GM12878 (cell line): ENCODE measurements at regions not wholly inside any gene's neighbourhood (a gene's known extent, or its start where the extent isn't known, plus 50 kb on each side); places are given as distances from the start of the nearest gene placed in this dataset.

Source experiments
- ATAC-seq: fragments of 200-7000 bp; cut with Tn5 transposase; 3 replicates; pipeline ENCODE4 v1.9.1; 2020; ENCODE audit warnings: mild to moderate bottlenecking, moderate library complexity
- BruUV-seq: library from RNA; stranded (reverse); fragments of 400-500 nt; replicated peaks from 2 replicates; lab custom pipeline; 2021; lab: Mats Ljungman, UMichigan
- CTCF ChIA-PET: fragments of 300-600 bp; sonication (Branson Sonifier 250); formaldehyde crosslinking; extraction: SDS; loops from one replicate; lab custom pipeline; 2021; ENCODE audit warnings: inconsistent platforms; lab: Yijun Ruan, JAX
- POLR2A ChIA-PET: fragments of 350-600 bp; formaldehyde crosslinking; extraction: SDS; loops from one replicate; lab custom pipeline; 2021; ENCODE audit warnings: inconsistent platforms; lab: Charles Lee
- RAD21 ChIA-PET: fragments of 300-600 bp; sonication (Branson Sonifier 250); formaldehyde crosslinking; loops from one replicate; lab custom pipeline; 2023; ENCODE audit warnings: antibody characterized with exemption; ENCODE audit not compliant: unreplicated experiment; lab: Charles Lee
- SMC1A ChIA-PET: fragments of 300-600 bp; sonication (Branson Sonifier 250); formaldehyde crosslinking; loops from one replicate; lab custom pipeline; 2023; ENCODE audit not compliant: unreplicated experiment, uncharacterized antibody; lab: Charles Lee
- DNase-seq: peaks from one replicate; pipeline ENCODE4 v3.0.0-alpha.2; 2011; ENCODE audit warnings: low read depth, low spot score
- FAIRE-seq: peaks from 3 replicates; lab custom pipeline; 2011; peaks lifted over from hg19 to GRCh38; lab: Jason Lieb, UNC
- H2AFZ ChIP-seq: 2 replicates; pipeline ENCODE4 v1.6.0; 2011; ENCODE audit warnings: low read depth, low read length, control low read depth; ENCODE audit not compliant: control insufficient read depth
- H3K27ac ChIP-seq: 2 replicates; pipeline ENCODE4 v1.5.1; 2011; ENCODE audit warnings: control low read depth; ENCODE audit not compliant: control insufficient read depth, insufficient read depth
- H3K27me3 ChIP-seq, 2 experiments: replicated peaks in 1 of 2; 2 replicates each; pipeline versions ENCODE4 v1.6.0 to v1.6.1; 2011; ENCODE audit warnings: low read length in 1 of 2; ENCODE audit not compliant: control insufficient read depth in 2 of 2, insufficient read depth in 2 of 2
- H3K36me3 ChIP-seq, 2 experiments: 2 replicates each; pipeline ENCODE4 v1.5.1; 2011; ENCODE audit warnings: low read length in 1 of 2; ENCODE audit not compliant: control insufficient read depth in 2 of 2, insufficient read depth in 2 of 2
- H3K4me1 ChIP-seq: 2 replicates; pipeline ENCODE4 v1.6.1; 2011; ENCODE audit warnings: mild to moderate bottlenecking, low read length, moderate library complexity, mixed read lengths; ENCODE audit not compliant: control insufficient read depth, insufficient read depth
- H3K4me2 ChIP-seq: 2 replicates; pipeline ENCODE4 v1.6.0; 2011; ENCODE audit warnings: control low read depth; ENCODE audit not compliant: control insufficient read depth, insufficient read depth
- H3K4me3 ChIP-seq: fragments of 200-600 bp; sonication (generic); 2 replicates; pipeline ENCODE4 v1.5.1; 2016
- H3K79me2 ChIP-seq: 2 replicates; pipeline ENCODE4 v1.6.0; 2011; ENCODE audit warnings: low read length; ENCODE audit not compliant: control insufficient read depth, insufficient read depth
- H3K9ac ChIP-seq: 2 replicates; pipeline ENCODE4 v1.8.0; 2011; ENCODE audit warnings: low read length, control low read depth, mixed read lengths; ENCODE audit not compliant: control insufficient read depth, insufficient read depth
- H3K9me3 ChIP-seq: replicated peaks from 3 replicates; pipeline ENCODE4 v1.5.1; 2011; ENCODE audit warnings: mild to moderate bottlenecking, low read length; ENCODE audit not compliant: control insufficient read depth, insufficient read depth
- H4K20me1 ChIP-seq: 2 replicates; pipeline ENCODE4 v1.6.0; 2011; ENCODE audit not compliant: control insufficient read depth, insufficient read depth
- ATF7 ChIP-seq: fragments of 450-650 bp; IDR thresholded peaks from 2 replicates; pipeline ENCODE4 v1.6.1; 2016; ENCODE audit warnings: low read depth, mild to moderate bottlenecking
- BHLHE40 ChIP-seq, 2 experiments: fragments of 450-650 bp in 1 of 2; IDR thresholded peaks; 2 replicates each; pipeline ENCODE4 v1.6.1; 2011 to 2017; ENCODE audit warnings: low read depth in 2 of 2, borderline replicate concordance in 1 of 2, improper control_type of control experiment in 1 of 2, low read length in 1 of 2, mild to moderate bottlenecking in 1 of 2
- BRCA1 ChIP-seq: IDR thresholded peaks from 2 replicates; pipeline ENCODE4 v1.6.1; 2011; ENCODE audit warnings: low read depth, low read length, improper control_type of control experiment
- CHD4 ChIP-seq: fragments of 200-600 bp; sonication (generic); IDR thresholded peaks from 2 replicates; pipeline ENCODE4 v1.6.1; 2016; ENCODE audit warnings: mild to moderate bottlenecking
- FOS ChIP-seq: IDR thresholded peaks from 3 replicates; pipeline ENCODE4 v1.6.1; 2011; ENCODE audit warnings: borderline replicate concordance; ENCODE audit not compliant: insufficient read length; ENCODE audit errors: extremely low read depth
- GATAD2B ChIP-seq: fragments of 450-650 bp; conservative IDR thresholded peaks from 2 replicates; pipeline ENCODE4 v1.6.1; 2017; ENCODE audit warnings: low read depth, mild to moderate bottlenecking, moderate library complexity
- MEF2A ChIP-seq: IDR thresholded peaks from 2 replicates; pipeline ENCODE4 v1.6.1; 2011; ENCODE audit warnings: low read depth, mild to moderate bottlenecking, low read length, moderate library complexity; ENCODE audit not compliant: insufficient read depth
- MYC ChIP-seq: IDR thresholded peaks from 2 replicates; pipeline ENCODE4 v1.6.1; 2011; ENCODE audit warnings: mild to moderate bottlenecking, low read length, moderate library complexity, inconsistent platforms; ENCODE audit not compliant: insufficient read depth, insufficient replicate concordance, insufficient read length, severe bottlenecking
- NFXL1 ChIP-seq: fragments of 450-650 bp; IDR thresholded peaks from 2 replicates; pipeline ENCODE4 v1.6.1; 2017; ENCODE audit warnings: antibody characterized with exemption, mild to moderate bottlenecking, borderline replicate concordance
- PAX5 ChIP-seq: IDR thresholded peaks from 2 replicates; pipeline ENCODE4 v1.6.1; 2011; ENCODE audit warnings: low read depth, low read length, borderline replicate concordance
- POLR2AphosphoS5 ChIP-seq: IDR thresholded peaks from 2 replicates; pipeline ENCODE4 v1.6.1; 2011; ENCODE audit warnings: mild to moderate bottlenecking, low read length, inconsistent platforms
- PRDM15 ChIP-seq: fragments of 450-650 bp; formaldehyde crosslinking; IDR thresholded peaks from 2 replicates; pipeline ENCODE4 v1.4.0; 2020; ENCODE audit warnings: mild to moderate bottlenecking, moderate library complexity
- RAD21 ChIP-seq: IDR thresholded peaks from 2 replicates; pipeline ENCODE4 v1.6.1; 2011; ENCODE audit warnings: mild to moderate bottlenecking, low read depth, low read length, moderate library complexity; ENCODE audit not compliant: insufficient read depth
- STAT1 ChIP-seq: fragments of 450-650 bp; conservative IDR thresholded peaks from 2 replicates; pipeline ENCODE4 v1.6.1; 2014; ENCODE audit warnings: antibody characterized with exemption, mild to moderate bottlenecking
- TCF7 ChIP-seq: IDR thresholded peaks from 2 replicates; pipeline ENCODE4 v1.6.1; 2014; ENCODE audit warnings: antibody characterized with exemption, borderline replicate concordance
- ZSCAN29 ChIP-seq: fragments of 450-650 bp; IDR thresholded peaks from 2 replicates; pipeline ENCODE4 v1.6.1; 2017; ENCODE audit warnings: mild to moderate bottlenecking, moderate library complexity
- WGBS: methylation state at CpG from one replicate; pipeline ENCODE4 v1.1.6; 2016; ENCODE audit warnings: low lambda C conversion rate; ENCODE audit not compliant: insufficient replicate concordance, insufficient coverage; ENCODE audit errors: missing lambda C conversion rate; 5-methylcytosine and 5-hydroxymethylcytosine counted together
- in situ Hi-C: fragments of 300-500 bp; cut with MboI; formaldehyde crosslinking; loops from 9 replicates; pipeline ENCODE4 v1.14.3; 2018; ENCODE audit warnings: mixed read lengths
- intact Hi-C: fragments of 100-400 bp; cut with micrococcal nuclease; formaldehyde crosslinking; loops from one replicate; pipeline ENCODE4 v1.14.2; 2022; ENCODE audit not compliant: unreplicated experiment
- TF ChIP-seq, protein P1 (sequence below): IDR thresholded peaks from 2 replicates; pipeline ENCODE4 v1.6.1; 2011; ENCODE audit warnings: mild to moderate bottlenecking, low read depth, low read length, moderate library complexity; ENCODE audit not compliant: insufficient replicate concordance
- TF ChIP-seq, protein P2 (sequence below): IDR thresholded peaks from 2 replicates; pipeline ENCODE4 v1.6.1; 2011; ENCODE audit warnings: low read depth, low read length, improper control_type of control experiment, borderline replicate concordance

GRCh38 chr7:132677918-132678317 lies 101.6 kb upstream of the PLXNA4 start (continued):
- no peak for TF ChIP-seq MEF2A
- no peak for TF ChIP-seq PAX5
- TF ChIP-seq, protein P1, sequence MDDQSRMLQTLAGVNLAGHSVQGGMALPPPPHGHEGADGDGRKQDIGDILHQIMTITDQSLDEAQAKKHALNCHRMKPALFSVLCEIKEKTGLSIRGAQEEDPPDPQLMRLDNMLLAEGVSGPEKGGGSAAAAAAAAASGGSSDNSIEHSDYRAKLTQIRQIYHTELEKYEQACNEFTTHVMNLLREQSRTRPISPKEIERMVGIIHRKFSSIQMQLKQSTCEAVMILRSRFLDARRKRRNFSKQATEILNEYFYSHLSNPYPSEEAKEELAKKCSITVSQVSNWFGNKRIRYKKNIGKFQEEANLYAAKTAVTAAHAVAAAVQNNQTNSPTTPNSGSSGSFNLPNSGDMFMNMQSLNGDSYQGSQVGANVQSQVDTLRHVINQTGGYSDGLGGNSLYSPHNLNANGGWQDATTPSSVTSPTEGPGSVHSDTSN = no peak
- no peak for TF ChIP-seq BRCA1
- TF ChIP-seq NFXL1 = no peak

DNA sequence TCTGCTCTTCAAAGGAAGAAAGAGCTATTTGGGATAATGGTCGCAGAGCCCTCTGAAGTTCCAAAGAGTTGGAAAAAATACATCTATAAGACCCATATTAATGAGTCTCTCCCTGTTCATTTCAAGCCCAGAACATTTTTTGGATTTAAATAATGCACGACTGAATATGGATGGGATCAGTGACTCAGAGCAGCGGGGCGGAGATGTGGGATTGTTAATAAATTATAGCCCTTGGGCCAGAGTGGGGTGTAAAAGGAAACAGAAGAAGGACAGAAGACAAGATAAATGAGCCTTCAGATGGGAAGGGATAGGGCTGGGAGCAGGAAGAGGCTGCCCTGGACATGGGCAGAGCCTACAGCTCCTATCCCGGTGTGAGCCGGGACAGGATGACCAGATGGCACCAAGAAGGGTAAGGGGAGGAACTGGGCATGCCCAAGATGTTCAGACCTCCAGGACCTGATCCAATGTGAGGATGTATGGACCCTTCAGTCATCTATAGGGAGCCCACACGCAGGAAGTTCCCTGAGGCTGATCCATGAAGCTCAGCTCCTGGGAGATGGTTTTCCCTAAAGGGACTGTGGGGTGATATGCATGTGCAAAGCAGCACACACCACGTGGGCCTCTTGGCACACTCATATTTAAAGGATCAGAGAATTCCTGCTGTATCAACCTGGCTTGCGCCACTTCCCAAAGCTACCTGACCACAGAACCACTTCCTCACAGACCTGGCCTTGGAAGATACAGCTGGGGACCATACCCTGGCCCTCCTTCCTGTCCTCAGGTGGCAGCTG lies 96.1 kb upstream of the PLXNA4 start:
- H3K9me3 ChIP-seq = no peaks in the 10 kb centered on the region
- DNase-seq = no peak
- no peaks in the 10 kb centered on the region for H3K36me3 ChIP-seq
- no peaks in the 10 kb centered on the region for H3K27me3 ChIP-seq
- no peaks in the 10 kb centered on the region for H3K4me1 ChIP-seq
- H3K27ac ChIP-seq = no peak overlapping the region
- intact Hi-C loops (no loop called here), in situ Hi-C loops (no loop called here)
- H2AFZ ChIP-seq = no peak overlapping the region
- 38% methylated on average over 9 of the region's 9 CpGs for WGBS
- ChIA-PET CTCF (no interaction called here), RAD21 (interaction anchor here (0.8 kb wide), 1 partner anchor 18 kb away, joined by 3 read pairs; no protein-coding TSS in a partner anchor), SMC1A (no interaction called here), POLR2A (no interaction called here)
- no peak overlapping the region for H3K4me2 ChIP-seq
- H3K79me2 ChIP-seq = no peaks in the 10 kb centered on the region
- no peak overlapping the region for H3K4me3 ChIP-seq
- H4K20me1 ChIP-seq = no peaks in the 10 kb centered on the region
- FAIRE-seq = no peak
- H3K9ac ChIP-seq = no peak overlapping the region
- no TSS peak for BruUV-seq
- no peak for ATAC-seq
- no peak for TF ChIP-seq GATAD2B
- TF ChIP-seq RAD21 = no peak
- TF ChIP-seq FOS = no peak
- no peak for TF ChIP-seq PRDM15 (CRISPR knock-in tag)
- TF ChIP-seq MYC = no peak
- TF ChIP-seq CHD4 = no peak
- no peak for TF ChIP-seq ZSCAN29
- no peak for TF ChIP-seq BHLHE40 (IDR thresholded peaks at IDR 0.05; ENCODE audit: borderline replicate concordance in 1 of 2, low read depth in 2 of 2, low read length in 1 of 2)
- TF ChIP-seq, protein P2, sequence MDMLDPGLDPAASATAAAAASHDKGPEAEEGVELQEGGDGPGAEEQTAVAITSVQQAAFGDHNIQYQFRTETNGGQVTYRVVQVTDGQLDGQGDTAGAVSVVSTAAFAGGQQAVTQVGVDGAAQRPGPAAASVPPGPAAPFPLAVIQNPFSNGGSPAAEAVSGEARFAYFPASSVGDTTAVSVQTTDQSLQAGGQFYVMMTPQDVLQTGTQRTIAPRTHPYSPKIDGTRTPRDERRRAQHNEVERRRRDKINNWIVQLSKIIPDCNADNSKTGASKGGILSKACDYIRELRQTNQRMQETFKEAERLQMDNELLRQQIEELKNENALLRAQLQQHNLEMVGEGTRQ = no peak
- no peak for TF ChIP-seq POLR2AphosphoS5
- no peak for TF ChIP-seq STAT1
- no peak for TF ChIP-seq TCF7
- no peak for TF ChIP-seq ATF7
